ENCODE measurements at regions not wholly inside any gene's neighbourhood (a gene's known extent, or its start where the extent isn't known, plus 50 kb on each side); places are given as distances from the start of the nearest gene placed in this dataset.
A peak's percentile ranks its signal among the peaks of the same experiment; 100 is the strongest.

DNA sequence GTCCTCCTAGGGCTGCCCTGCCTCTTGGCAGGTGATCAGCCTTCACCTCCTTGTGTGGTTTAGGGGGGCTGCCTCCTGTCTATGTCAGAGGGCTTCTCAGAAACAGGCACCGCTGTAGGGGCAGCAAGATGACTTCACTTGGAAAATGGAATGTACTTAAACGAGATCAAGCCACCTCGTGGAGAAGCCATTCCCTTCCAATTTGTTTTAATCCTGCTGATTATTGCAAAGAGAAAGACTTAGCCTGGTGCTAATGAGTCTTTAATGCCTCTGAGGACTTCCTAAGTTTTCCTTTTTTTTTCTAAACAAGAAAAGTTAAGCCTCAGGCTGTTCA, 62.3 kb upstream of the RFLNA start:
- no peak overlapping the region for H3K4me3 ChIP-seq (ENCODE audit: low read depth, low read length)
- TF ChIP-seq CTCF (conservative IDR thresholded peaks at IDR 0.05; ENCODE audit: low read depth, low read length) = no peak
- no peak for DNase-seq (ENCODE audit: low read depth)

DNA sequence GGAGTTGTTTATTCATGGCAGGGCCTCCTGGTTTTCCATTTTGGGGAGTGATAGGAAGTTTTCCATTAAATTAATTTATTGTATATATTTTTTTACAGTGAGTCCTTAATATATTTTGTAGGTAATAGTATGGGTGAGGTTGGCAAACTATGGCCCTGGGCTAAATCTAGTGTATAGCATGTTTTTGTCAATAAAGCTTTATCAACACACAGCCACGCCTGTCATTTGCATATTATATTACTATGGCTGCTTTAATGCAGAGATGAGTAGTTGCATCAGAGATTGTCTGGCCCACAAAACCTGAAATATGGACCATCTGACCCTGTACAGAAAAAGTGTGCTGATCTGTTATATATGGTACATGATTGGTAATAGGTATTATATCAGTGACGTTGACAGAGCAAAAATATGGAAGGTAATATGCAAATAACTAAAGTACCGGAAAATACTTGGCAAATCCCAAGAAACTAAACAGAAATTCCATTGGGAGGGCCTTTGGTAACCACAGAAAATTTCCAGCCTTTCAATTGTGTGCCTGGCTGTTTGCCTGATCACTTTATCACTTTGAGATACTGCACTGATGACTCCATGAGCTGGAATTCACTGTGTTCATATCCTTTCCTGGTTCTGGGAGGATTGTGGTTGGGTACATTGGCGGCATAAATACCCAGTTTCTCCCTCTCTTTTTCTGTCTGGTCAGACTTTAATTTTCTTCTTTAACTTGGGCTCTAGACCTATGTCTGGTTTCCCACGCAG, 61.7 kb upstream of the RFLNA start:
- H3K4me3 ChIP-seq (ENCODE audit: low read depth, low read length) = no peak overlapping the region
- DNase-seq (ENCODE audit: low read depth) = peak; percentile 53
- no peak for TF ChIP-seq CTCF (conservative IDR thresholded peaks at IDR 0.05; ENCODE audit: low read depth, low read length)

- DNase-seq (ENCODE audit: low read depth) = no peak
- no peak for TF ChIP-seq CTCF (conservative IDR thresholded peaks at IDR 0.05; ENCODE audit: low read depth, low read length)
- H3K4me3 ChIP-seq (ENCODE audit: low read depth, low read length) = no peak overlapping the region
Observed at GRCh38 chr12:124233846-124234640, 60.9 kb upstream of the RFLNA start.

DNA sequence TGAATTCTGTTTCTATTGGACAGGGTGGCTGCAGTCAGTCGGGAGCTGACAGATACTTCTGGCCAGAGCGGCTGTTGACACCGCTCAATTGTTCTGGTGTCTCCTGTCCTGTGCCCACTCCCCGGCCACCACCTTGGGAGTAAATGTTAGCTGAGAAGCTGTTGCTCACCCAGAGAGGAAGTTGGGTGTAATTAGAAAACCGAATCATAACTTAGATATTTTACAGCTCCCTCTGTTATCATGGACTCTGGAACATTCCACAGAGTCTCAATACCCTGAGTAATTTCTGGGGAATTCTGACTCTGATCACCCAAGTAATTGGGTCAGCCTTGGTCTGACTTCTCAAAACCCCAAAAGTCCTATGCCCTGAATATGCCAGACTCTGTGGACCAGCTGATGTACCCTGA, 58.3 kb upstream of the RFLNA start:
- H3K4me3 ChIP-seq (ENCODE audit: low read depth, low read length) = no peak overlapping the region
- DNase-seq (ENCODE audit: low read depth) = peak; percentile 78
- no peak for TF ChIP-seq CTCF (conservative IDR thresholded peaks at IDR 0.05; ENCODE audit: low read depth, low read length)

DNA sequence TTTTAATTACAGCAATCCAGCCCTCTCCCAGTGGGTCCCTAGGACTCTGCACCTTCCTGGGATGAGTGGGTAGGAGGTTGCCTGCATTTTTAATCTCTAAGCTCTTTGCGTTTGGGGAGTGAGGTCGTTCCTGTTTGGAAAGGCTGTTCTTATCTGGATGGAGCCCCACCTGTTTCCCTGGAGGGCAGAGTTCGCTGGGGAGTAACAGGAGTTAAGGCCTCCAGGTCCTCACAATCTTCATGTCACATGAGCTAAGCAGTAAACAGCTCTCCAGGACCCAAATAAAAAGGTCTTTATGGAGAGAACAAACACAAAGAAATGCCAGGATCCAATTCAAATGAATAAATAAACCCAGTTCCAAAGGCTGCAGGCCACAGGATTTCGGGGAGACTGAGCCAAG, 56.0 kb upstream of the RFLNA start:
- DNase-seq (ENCODE audit: low read depth) = no peak
- no peak overlapping the region for H3K4me3 ChIP-seq (ENCODE audit: low read depth, low read length)
- TF ChIP-seq CTCF (conservative IDR thresholded peaks at IDR 0.05; ENCODE audit: low read depth, low read length) = no peak

DNA sequence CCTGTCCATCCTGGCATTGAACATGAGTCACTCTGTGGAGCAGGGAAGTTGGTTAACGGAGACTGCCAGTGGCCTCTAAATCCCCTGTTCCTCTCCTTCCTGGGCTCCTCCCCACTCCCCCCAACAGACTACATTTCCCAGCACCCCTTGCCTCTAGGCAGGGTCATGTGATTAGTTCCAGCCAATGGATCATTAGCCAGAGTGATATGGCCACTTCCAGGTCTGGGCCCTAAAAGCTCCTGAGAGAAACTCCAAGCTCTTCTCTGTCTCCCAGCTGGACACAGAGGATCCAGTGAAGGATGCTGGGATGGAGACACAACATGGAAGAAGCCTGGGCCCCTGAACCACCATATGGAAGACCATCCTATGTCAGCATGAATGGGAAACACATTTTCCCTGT, 54.4 kb upstream of the RFLNA start:
- DNase-seq (ENCODE audit: low read depth) = no peak
- TF ChIP-seq CTCF (conservative IDR thresholded peaks at IDR 0.05; ENCODE audit: low read depth, low read length) = no peak
- H3K4me3 ChIP-seq (ENCODE audit: low read depth, low read length) = no peak overlapping the region

Data from epithelial cell of proximal tubule (primary cell).